Transverse colon (tissue), 3 donors: ENCODE measurements at regions not wholly inside any gene's neighbourhood (a gene's known extent, or its start where the extent isn't known, plus 50 kb on each side); places are given as distances from the start of the nearest gene placed in this dataset.

ENCODE experiments used
- EP300 ChIP-seq: sonication (generic); formaldehyde crosslinking; IDR thresholded peaks from one replicate; pipeline ENCODE4 v1.6.1; 2017; ENCODE audit warnings: antibody characterized with exemption, low read depth
- POLR2A ChIP-seq: fragments of 450-650 bp; IDR thresholded peaks from one replicate; pipeline ENCODE4 v1.6.1; 2016; ENCODE audit warnings: antibody characterized with exemption, mild to moderate bottlenecking, moderate library complexity
- TF ChIP-seq, protein P1 (sequence below), 5 experiments: fragments of 200-600 bp in 3 of 5; fragments of 450-650 bp in 2 of 5; sonication (generic) in 3 of 5; IDR thresholded peaks; 1 replicate in 2 of 5; 2 replicates in 3 of 5; pipeline ENCODE4 v1.5.1; 2016 to 2017; ENCODE audit warnings: antibody characterized with exemption in 5 of 5, inconsistent platforms in 3 of 5, mild to moderate bottlenecking in 2 of 5, moderate library complexity in 1 of 5

DNA sequence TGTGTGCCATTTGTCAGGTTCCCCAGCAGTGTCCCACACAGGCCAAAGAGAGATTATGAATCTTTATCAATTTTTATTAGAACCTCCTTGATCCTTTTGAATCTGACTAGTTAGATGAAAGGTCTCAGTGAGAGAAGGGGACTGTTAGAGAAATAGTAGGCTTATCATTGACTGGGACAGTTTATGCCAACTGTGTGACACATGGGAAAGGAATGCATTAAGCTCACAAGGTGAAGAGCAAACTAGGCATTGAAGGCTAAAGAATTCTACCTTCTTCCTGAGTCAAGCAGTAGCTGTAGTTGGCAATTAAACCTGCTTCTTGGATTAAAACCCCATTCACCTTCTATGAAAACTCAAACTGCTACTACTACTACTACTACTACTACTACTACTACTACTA lies 389.6 kb upstream of the CDH19 start:
- no peak for TF ChIP-seq EP300
- TF ChIP-seq, protein P1, sequence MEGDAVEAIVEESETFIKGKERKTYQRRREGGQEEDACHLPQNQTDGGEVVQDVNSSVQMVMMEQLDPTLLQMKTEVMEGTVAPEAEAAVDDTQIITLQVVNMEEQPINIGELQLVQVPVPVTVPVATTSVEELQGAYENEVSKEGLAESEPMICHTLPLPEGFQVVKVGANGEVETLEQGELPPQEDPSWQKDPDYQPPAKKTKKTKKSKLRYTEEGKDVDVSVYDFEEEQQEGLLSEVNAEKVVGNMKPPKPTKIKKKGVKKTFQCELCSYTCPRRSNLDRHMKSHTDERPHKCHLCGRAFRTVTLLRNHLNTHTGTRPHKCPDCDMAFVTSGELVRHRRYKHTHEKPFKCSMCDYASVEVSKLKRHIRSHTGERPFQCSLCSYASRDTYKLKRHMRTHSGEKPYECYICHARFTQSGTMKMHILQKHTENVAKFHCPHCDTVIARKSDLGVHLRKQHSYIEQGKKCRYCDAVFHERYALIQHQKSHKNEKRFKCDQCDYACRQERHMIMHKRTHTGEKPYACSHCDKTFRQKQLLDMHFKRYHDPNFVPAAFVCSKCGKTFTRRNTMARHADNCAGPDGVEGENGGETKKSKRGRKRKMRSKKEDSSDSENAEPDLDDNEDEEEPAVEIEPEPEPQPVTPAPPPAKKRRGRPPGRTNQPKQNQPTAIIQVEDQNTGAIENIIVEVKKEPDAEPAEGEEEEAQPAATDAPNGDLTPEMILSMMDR (IDR thresholded peaks at IDR 0.05): no peak
- TF ChIP-seq POLR2A: no peak
